ENCODE measurements at regions not wholly inside any gene's neighbourhood (a gene's known extent, or its start where the extent isn't known, plus 50 kb on each side); places are given as distances from the start of the nearest gene placed in this dataset.

GRCh38 chr12:42725809-42726208, 136.3 kb upstream of the PRICKLE1 start:
- TF ChIP-seq POLR2A (IDR thresholded peaks at IDR 0.05) (no peak), CTCF (IDR thresholded peaks at IDR 0.05 in 4 of 5, conservative IDR thresholded peaks at IDR 0.05 in 1 of 5) (no peak)
